PC-9 (cell line): ENCODE measurements at regions not wholly inside any gene's neighbourhood (a gene's known extent, or its start where the extent isn't known, plus 50 kb on each side); places are given as distances from the start of the nearest gene placed in this dataset.

Source experiments
- BruUV-seq: library from RNA; stranded (reverse); fragments of 400-500 nt; replicated peaks from 2 replicates; lab custom pipeline; 2021; lab: Mats Ljungman, UMichigan
- CTCF ChIA-PET: fragments of 300-600 bp; sonication (Branson Sonifier 250); formaldehyde crosslinking; loops from one replicate; lab custom pipeline; 2022; ENCODE audit warnings: antibody characterized with exemption; lab: Charles Lee
- POLR2A ChIA-PET: fragments of 300-600 bp; sonication (Branson Sonifier 250); formaldehyde crosslinking; loops from one replicate; lab custom pipeline; 2022; ENCODE audit warnings: antibody characterized with exemption; ENCODE audit not compliant: unreplicated experiment; lab: Charles Lee
- DNase-seq, 2 experiments: peaks; one replicate each; pipeline versions ENCODE4 v3.0.0 to v3.0.0-alpha.2; 2015 to 2022; ENCODE audit warnings: mixed read lengths in 1 of 2
- H2AFZ ChIP-seq: fragments of 200-600 bp; sonication (generic); 2 replicates; pipeline ENCODE4 v1.8.1; 2017; ENCODE audit warnings: antibody characterized with exemption
- H3F3A ChIP-seq: fragments of 200-600 bp; sonication (generic); 2 replicates; pipeline ENCODE4 v1.8.1; 2017; ENCODE audit warnings: antibody characterized with exemption, mild to moderate bottlenecking, low read depth; ENCODE audit not compliant: insufficient read depth
- H3K27ac ChIP-seq: fragments of 200-600 bp; sonication (generic); 2 replicates; pipeline ENCODE4 v1.6.1; 2016; ENCODE audit warnings: mixed run types
- H3K27me3 ChIP-seq: fragments of 200-600 bp; sonication (generic); 2 replicates; pipeline ENCODE4 v1.6.1; 2016; ENCODE audit warnings: low read depth, mixed run types; ENCODE audit not compliant: insufficient read depth
- H3K36me3 ChIP-seq: fragments of 200-600 bp; sonication (generic); 2 replicates; pipeline ENCODE4 v1.6.1; 2016; ENCODE audit warnings: low read depth, mixed run types
- H3K4me1 ChIP-seq: fragments of 200-600 bp; sonication (generic); replicated peaks from 2 replicates; pipeline ENCODE4 v1.6.1; 2016; ENCODE audit warnings: mixed run types; ENCODE audit not compliant: insufficient read depth
- H3K4me2 ChIP-seq: fragments of 200-600 bp; sonication (generic); 2 replicates; pipeline ENCODE4 v1.6.1; 2017; ENCODE audit warnings: mixed run types
- H3K4me3 ChIP-seq: fragments of 200-600 bp; sonication (generic); 2 replicates; pipeline ENCODE4 v1.6.1; 2016; ENCODE audit warnings: mixed run types
- H3K79me2 ChIP-seq: fragments of 200-600 bp; sonication (generic); 2 replicates; pipeline ENCODE4 v1.6.1; 2017; ENCODE audit warnings: low read depth, mixed run types
- H3K9me2 ChIP-seq: fragments of 200-600 bp; sonication (generic); 2 replicates; pipeline ENCODE4 v1.8.1; 2017; ENCODE audit warnings: mild to moderate bottlenecking; ENCODE audit not compliant: insufficient read depth
- H3K9me3 ChIP-seq: fragments of 200-600 bp; sonication (generic); 2 replicates; pipeline ENCODE4 v1.8.1; 2016; ENCODE audit warnings: low read depth; ENCODE audit not compliant: insufficient read depth
- H4K20me1 ChIP-seq: fragments of 200-600 bp; sonication (generic); 2 replicates; pipeline ENCODE4 v1.8.1; 2017; ENCODE audit not compliant: insufficient read depth
- EZH2 ChIP-seq: fragments of 200-600 bp; sonication (generic); IDR thresholded peaks from 2 replicates; pipeline ENCODE4 v1.8.0; 2017; ENCODE audit warnings: antibody characterized with exemption, low read depth
- intact Hi-C: fragments of 100-400 bp; cut with micrococcal nuclease; formaldehyde crosslinking; loops from one replicate; pipeline ENCODE4 v1.10.0; 2022; ENCODE audit not compliant: unreplicated experiment
- TF ChIP-seq, protein P1 (sequence below): fragments of 200-600 bp; sonication (generic); conservative IDR thresholded peaks from 2 replicates; pipeline ENCODE4 v1.6.1; 2017; ENCODE audit warnings: mixed run types, antibody characterized with exemption, mild to moderate bottlenecking, moderate library complexity

DNA sequence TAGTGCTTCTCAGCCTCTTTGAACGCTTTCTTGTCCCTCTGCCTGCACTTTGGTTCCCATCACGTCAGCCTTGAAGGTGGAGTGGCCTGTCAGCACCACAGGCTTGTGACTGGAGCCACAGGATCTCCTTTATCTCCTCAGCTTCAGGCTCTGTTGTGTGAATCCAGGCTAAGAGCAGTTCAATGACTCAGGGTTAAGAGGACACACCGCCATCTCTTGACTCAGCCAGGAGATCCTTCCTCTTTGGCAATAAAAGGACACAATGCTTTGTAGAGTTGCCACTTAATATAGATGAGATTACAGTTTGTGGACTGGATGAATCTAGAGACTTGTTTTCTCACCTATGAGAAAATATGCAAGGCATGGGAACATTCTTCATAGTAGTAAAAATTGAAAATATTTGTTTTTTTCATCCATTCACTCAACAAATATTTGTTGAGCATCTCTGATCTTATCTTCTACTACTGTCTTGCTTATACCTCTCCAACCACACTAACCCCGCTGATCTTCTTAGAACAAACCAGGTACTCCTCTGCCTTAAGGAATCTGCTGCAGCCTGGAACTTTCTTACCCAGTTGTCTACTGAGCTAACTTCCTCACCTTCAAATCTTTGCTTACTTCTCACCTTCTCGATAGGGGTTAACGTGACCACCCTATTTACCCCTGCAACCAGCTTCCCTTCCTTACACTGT lies 62.3 kb downstream of the UCHL1 start:
- Histone ChIP-seq H3F3A (peaks cover 51% of the 10 kb centered on the region), H3K4me1 (peaks cover 72% of the 10 kb centered on the region), H3K79me2 (no peaks in the 10 kb centered on the region), H3K4me2 (peak overlapping the region; percentile 67), H4K20me1 (no peaks in the 10 kb centered on the region), H3K27ac (peak overlapping the region; percentile 98), H3K4me3 (no peak overlapping the region; the same call in 1 of the 2 replicates), H2AFZ (no peak overlapping the region), H3K9me2 (no peaks in the 10 kb centered on the region), H3K36me3 (no peaks in the 10 kb centered on the region), H3K27me3 (no peaks in the 10 kb centered on the region), H3K9me3 (peaks cover 6% of the 10 kb centered on the region; the same call in 1 of the 2 replicates)
- POLR2A ChIA-PET = interaction anchor here (0.6 to 1.6 kb wide), 8 partner anchors 38 to 208 kb away, joined by 4 to 11 read pairs (median 5); no protein-coding TSS in a partner anchor
- intact Hi-C loops = loop anchor here (1.0 kb wide), 7 partner anchors 32 to 206 kb away; no protein-coding TSS in a partner anchor
- TF ChIP-seq, protein P1, sequence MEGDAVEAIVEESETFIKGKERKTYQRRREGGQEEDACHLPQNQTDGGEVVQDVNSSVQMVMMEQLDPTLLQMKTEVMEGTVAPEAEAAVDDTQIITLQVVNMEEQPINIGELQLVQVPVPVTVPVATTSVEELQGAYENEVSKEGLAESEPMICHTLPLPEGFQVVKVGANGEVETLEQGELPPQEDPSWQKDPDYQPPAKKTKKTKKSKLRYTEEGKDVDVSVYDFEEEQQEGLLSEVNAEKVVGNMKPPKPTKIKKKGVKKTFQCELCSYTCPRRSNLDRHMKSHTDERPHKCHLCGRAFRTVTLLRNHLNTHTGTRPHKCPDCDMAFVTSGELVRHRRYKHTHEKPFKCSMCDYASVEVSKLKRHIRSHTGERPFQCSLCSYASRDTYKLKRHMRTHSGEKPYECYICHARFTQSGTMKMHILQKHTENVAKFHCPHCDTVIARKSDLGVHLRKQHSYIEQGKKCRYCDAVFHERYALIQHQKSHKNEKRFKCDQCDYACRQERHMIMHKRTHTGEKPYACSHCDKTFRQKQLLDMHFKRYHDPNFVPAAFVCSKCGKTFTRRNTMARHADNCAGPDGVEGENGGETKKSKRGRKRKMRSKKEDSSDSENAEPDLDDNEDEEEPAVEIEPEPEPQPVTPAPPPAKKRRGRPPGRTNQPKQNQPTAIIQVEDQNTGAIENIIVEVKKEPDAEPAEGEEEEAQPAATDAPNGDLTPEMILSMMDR = no peak
- no peak for TF ChIP-seq EZH2
- CTCF ChIA-PET = interaction anchor here (1.4 kb wide), 1 partner anchor 40 kb away, joined by 3 read pairs; no protein-coding TSS in a partner anchor
- TSS peak; percentile 71 for BruUV-seq
- DNase-seq = peak; percentile 74 to 98

DNA sequence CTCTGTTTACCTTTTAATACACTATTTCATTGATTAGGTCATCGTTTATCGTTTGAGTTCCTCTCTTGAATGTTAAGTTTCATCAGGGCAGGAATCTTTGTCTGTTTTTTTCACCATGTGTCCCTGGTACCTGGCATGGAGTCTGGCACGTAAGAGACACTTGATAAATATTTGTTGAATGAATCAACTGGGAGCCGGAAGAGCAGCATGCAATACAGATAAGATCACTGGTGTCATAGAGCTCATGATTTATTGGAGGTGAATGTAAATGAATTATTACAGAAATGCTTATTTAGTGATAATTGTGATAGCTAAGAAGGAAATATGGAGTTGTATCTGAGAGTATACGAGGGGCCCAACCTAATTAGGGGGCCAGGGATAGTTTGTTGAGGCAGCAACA lies 62.8 kb downstream of the UCHL1 start:
- Histone ChIP-seq H3F3A (peaks cover 51% of the 10 kb centered on the region), H3K4me1 (peaks cover 74% of the 10 kb centered on the region), H3K27ac (peak overlapping the region; percentile 98), H3K9me2 (no peaks in the 10 kb centered on the region), H3K4me2 (peak overlapping the region; percentile 67), H3K36me3 (no peaks in the 10 kb centered on the region), H3K4me3 (peak overlapping the region; percentile 17; the same call in 1 of the 2 replicates), H4K20me1 (no peaks in the 10 kb centered on the region), H2AFZ (no peak overlapping the region), H3K9me3 (peaks cover 6% of the 10 kb centered on the region; the same call in 1 of the 2 replicates), H3K79me2 (no peaks in the 10 kb centered on the region), H3K27me3 (no peaks in the 10 kb centered on the region)
- TF ChIP-seq, protein P1 = no peak
- no peak for TF ChIP-seq EZH2
- peak; percentile 47 to 96 for DNase-seq
- BruUV-seq = no TSS peak
- ChIA-PET CTCF (interaction anchor here (1.4 kb wide), 1 partner anchor 39 kb away, joined by 3 read pairs; no protein-coding TSS in a partner anchor), POLR2A (interaction anchor here (0.6 to 1.6 kb wide), 8 partner anchors 39 to 207 kb away, joined by 4 to 11 read pairs (median 6); no protein-coding TSS in a partner anchor)
- intact Hi-C loops = loop anchor here (1.0 kb wide), 6 partner anchors 32 to 206 kb away; no protein-coding TSS in a partner anchor

DNA sequence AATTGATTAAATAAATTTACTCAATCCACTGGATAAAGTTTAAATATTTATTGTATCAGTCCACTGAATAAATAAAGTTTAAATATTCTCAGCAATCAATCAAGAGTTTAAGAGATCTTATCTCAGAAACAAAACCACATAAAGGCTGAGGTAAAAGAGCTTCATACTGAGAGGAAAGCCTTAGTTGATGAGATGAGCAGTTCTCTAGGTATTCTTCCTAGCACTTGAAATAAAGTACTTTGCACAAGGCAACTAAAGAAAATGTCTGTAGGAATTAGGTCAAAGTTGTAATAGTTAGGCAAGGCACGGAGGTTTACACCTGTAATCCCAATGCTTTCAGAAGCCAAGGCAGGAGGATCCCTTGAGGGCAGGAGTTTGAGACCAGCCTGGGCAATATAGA lies 63.5 kb downstream of the UCHL1 start:
- H3K4me1 ChIP-seq = peaks cover 74% of the 10 kb centered on the region
- TF ChIP-seq EZH2 = no peak
- TF ChIP-seq, protein P1 = no peak
- H3K4me3 ChIP-seq = peak overlapping the region; percentile 17; the same call in 1 of the 2 replicates
- H3K79me2 ChIP-seq = no peaks in the 10 kb centered on the region
- H3F3A ChIP-seq = peaks cover 51% of the 10 kb centered on the region
- DNase-seq = peak; percentile 5 to 95
- BruUV-seq = no TSS peak
- no peaks in the 10 kb centered on the region for H3K27me3 ChIP-seq
- no peaks in the 10 kb centered on the region for H3K9me2 ChIP-seq
- no peak overlapping the region for H2AFZ ChIP-seq
- intact Hi-C loops = no loop called here
- H3K9me3 ChIP-seq = peaks cover 6% of the 10 kb centered on the region; the same call in 1 of the 2 replicates
- no peaks in the 10 kb centered on the region for H3K36me3 ChIP-seq
- peak overlapping the region; percentile 98 for H3K27ac ChIP-seq
- ChIA-PET POLR2A (interaction anchor here (0.5 to 1.6 kb wide), 5 partner anchors 39 to 373 kb away, joined by 3 to 11 read pairs (median 6); no protein-coding TSS in a partner anchor), CTCF (interaction anchor here (0.6 to 1.4 kb wide), 2 partner anchors 39 to 188 kb away, joined by 3 read pairs; no protein-coding TSS in a partner anchor)
- H4K20me1 ChIP-seq = no peaks in the 10 kb centered on the region
- peak overlapping the region; percentile 67 for H3K4me2 ChIP-seq
